SKM-1 treated with dmso at 0.1 percent for 144 hours (cell line): ENCODE measurements at regions not wholly inside any gene's neighbourhood (a gene's known extent, or its start where the extent isn't known, plus 50 kb on each side); places are given as distances from the start of the nearest gene placed in this dataset.

ENCODE experiments used
- DNase-seq: peaks from one replicate; lab custom pipeline; 2025; ENCODE audit not compliant: unreplicated experiment; lab: John Stamatoyannopoulos, UW

DNA sequence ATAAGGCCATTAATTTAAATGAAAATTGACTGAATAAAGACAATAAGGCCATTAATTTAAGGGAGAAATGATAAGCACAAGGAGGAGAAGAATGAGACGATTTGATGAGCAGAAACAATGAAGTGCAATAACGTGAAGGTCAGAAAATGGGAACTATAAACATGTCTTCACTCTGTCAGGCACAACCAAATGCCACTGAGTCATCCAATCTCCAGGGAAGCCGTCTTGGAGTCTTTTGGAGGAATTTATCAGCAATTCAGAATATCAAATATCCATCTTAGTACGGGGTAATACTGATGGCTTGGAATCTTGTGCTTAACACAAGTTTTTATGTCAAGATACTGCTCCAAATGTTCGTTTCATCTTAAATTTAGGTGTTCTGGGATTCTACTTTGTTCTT is 159.9 kb downstream of the CAPZA3 start:
- no peak for DNase-seq

DNA sequence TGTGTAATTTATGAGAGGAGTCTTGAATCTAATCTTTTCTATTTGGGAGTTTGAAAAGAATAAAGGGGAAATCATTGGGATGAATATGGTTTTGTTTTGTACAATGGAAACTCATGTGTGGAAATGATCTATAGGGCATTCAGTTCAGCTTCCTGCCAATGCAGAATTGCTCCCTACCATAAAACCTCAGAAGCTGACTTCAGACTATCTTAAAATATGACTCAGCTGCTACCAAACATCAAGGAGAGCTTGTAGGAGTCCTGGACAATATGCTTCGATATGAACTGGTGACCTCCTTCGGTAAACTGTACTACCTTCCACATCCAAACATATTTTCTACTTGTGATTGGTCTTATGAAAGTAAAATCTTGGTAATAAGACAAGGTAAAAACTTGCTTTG is 160.6 kb downstream of the CAPZA3 start:
- DNase-seq, result no peak

DNA sequence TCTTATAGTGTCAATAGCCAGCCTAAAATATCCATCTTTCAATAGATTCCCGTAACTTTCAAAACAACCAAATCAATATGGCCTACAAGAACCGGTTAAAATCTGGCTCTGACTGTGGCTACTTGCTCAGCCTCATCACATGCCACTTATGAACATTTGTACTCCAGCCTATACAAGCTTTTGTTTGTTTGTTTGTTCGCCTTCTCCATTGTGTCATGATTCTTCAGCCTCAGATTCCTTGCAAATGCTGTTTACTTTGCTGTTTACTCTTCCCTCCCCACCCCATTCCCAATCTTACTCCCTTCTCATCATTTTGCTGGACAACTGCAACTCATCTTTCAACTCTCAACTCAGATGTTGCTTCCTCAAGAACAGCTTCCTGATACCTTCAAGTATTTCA is 161.2 kb downstream of the CAPZA3 start:
- no peak for DNase-seq

DNA sequence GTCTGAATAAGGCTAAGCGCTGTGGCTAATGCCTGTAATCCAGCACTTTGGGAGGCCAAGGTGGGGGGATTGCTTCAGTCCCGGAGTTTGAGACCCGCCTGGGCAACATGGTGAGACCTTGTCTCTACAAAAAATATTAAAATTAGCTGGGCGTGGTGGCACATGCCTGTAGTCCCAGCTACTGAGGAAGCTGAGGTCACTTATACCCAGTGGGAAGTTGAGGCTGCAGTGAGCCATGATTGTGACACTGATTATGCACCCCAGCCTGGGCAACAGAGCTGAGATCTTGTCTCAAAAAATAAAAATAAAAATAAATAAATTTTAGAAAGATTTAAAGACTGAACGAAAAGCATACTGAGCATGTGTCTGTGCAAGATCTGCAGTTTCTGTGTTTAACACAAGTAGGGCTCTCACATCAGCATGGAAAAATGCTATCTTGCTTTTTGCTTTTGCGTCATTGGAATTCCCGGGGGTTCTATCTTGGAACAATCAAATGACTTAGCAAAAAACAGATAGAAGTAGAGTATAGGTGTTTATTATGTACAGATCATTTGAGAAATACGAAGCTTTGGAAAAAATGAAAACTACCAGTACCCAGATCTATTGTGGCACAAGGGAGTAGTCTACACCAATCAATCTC is 161.9 kb downstream of the CAPZA3 start:
- no peak for DNase-seq

DNA sequence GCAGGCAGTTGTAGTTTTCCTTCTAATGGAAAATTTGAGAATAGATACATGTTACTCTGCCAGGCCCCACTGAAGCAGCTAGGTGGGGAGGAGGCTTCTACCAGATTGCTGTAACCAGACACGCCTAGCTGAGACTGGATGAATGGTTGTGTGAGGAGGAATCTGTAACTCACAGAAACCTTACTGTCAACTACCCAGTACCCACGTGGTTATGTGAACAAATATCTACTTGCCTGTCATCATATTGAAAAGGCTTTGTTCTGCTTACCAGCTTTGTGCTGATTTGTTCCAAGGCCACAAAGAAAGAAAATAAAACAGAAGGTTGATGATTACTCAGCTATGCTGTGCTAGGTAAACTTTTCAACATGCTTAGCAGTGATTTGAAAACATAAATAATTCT is 167.2 kb downstream of the CAPZA3 start:
- no peak for DNase-seq

DNA sequence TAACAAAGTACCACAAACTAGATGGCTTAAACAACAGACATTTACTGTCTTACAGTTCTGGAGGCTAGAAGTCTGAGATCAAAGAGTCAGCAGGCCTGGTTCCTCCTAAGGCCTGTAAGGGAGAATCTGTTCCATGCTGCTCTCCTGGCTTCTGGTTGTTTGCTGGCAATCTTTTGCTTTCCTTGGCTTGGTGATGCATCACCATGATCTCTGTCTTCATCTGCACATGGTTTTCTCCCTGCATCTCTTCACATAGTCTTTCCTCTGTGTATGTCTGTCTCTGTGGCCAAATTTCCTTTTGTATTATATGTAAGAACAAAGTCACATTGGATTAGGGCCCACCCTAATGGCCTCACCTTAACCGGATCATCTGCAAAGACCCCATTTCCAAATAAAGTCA is 168.5 kb downstream of the CAPZA3 start:
- DNase-seq, result no peak

DNA sequence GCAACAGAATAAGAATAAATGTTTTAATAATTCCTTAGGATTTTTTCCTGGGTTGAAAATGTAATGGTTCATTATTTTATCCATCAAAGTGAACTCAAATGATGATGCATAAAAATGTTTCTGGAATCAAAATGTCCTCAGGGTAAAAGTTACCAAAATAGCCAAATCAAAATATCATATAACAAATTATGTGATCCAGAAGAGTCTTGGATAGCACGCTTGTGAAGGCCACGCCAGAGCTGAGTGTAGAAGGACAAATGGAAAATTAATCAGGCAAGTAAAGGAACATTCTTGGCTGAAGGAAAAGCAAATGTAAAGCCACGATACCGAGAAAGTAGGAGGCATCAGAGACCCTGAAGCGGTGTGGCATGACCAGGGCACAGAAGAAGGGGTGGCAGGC is 169.2 kb downstream of the CAPZA3 start:
- DNase-seq, result no peak

DNA sequence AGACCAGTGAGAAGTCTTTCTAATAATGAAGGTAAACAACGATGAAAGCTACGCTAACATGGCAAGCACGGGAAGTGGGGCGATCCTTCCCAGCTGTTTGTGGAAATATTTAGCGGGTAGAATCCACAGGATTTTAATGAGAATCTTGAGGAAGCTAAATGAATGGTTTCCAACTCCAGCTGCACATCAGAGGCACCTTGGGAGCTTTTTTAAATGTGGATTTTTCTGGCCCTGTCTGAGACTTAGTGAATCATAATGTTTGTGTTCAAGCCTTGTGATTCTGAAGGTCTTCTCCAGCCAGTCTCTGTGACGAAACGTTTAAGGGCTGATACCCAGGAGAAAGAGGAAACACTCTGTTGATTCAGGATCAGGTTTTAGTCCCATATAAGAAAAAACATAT is 169.8 kb downstream of the CAPZA3 start:
- DNase-seq, result no peak

DNA sequence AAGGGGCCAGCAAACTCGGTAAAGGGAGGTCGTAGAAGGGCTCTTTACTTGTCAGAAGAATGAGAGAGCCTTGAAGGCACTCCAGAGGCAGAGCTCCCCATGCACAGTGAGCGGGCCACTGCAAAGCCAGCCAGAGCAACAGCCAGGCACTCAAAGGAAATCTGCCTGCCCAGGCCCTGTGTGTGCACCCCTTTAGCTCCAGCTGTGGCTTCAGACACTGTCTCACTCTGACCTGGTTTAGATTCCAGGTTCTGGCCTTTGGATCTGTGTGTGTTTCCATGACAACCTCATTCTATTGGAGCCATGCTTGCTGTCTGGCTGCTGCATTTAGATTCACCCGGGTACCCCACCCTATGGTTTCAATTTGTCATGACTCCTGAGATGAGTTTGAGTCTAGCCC is 170.3 kb downstream of the CAPZA3 start:
- no peak for DNase-seq

DNA sequence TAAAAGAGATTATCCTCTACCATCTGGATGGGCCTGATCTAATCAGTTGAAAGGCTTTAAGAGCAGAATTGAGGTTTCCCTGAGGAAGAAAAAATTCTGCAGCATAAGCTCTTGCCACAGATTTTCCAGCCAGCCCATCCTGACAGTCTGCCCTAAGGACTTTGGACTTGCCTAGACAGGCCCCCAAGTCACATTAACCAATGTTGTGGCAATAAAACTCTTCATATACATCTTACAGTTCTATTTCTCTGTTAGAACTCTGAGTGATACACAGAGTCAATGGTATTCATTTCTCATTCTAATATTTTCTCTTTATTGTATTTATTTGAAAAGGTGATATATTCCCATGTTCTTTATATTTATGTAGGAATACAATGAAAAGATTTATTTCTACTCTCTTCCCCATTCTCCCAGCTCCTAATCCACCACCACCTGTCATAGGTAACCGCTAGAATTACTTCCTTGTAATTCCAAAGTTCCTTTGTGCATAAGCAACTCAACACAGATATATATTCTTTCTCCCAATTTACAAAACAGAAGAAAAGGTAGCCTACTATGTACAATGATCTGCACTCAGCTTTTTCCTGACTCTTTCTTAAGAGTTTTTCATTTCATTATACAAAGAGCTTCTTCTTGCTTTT is 182.1 kb downstream of the CAPZA3 start:
- no peak for DNase-seq

DNA sequence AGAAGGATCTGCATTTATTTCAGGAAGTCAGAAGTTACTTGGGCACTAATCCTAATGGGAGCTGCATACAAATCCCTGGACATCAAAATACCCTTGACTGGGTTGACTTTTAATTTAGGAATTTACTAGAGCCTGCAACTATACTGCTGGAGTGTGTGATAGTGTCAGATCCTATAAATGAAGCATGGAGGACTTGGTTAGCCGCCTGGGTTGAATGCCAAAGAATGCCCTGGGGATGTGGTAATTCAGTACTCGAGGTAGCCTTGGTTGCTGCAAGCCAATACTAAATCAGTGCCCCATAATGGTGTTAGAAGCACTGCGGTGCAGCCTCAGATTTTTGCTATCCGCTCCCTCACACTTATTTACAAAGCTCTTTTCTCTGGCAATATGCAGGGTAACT is 184.9 kb downstream of the CAPZA3 start:
- no peak for DNase-seq

DNA sequence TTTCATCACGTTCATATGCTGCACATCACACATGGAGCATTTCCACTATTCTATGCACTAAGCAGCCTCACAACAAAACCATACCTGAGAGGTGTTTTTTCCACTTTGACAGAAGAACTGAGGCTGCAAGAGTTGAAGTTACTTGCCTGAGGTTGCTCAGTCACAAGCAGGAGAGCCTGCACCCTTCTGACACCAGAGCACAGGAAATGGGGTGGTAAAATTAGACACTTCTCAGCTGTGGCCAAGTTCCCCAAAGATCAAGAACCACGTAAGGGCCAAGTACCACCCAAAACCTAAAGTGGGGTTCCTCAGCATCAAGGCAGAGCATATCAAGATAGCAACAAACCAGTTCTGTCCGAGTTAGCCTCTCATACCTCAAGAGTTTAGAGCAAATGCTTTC is 185.8 kb downstream of the CAPZA3 start:
- no peak for DNase-seq

DNA sequence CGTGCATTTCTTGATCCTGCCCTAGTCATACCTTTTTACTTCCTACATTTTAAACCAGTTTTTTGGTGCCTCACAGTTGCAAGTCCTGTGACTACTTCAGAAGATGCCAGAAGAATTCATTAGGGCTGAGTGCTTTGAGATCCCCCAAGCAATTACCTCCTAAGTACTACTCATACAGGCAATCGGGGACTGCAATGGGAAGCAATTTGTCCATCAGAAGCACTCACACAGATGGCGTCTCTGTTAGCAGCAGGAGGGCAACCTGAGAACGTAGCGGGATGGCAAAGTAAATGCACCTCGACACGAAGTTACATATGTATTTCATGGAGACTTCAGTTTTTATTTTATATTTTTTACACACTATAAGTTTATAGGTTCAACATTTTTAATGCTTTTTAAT is 188.3 kb downstream of the CAPZA3 start:
- DNase-seq, result no peak

DNA sequence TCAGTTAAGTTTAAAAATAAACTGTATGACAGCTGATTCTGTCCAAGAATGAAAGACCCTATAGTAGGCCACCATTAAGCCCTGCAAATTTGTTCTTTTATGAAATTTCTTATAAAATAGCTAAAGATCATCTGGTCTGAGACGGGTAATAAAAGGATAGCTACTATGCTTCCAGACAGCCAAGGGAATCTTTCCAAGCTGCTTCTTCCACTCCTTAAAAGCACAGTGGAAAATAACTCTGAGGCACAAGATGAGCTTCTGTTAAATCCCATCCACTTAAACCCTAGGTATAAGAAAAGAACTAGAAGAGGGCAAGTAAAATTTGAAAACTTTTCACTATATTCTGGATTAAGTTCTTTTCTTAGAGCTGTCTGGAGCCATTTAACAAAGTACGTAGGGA is 194.3 kb downstream of the CAPZA3 start:
- DNase-seq, result no peak

DNA sequence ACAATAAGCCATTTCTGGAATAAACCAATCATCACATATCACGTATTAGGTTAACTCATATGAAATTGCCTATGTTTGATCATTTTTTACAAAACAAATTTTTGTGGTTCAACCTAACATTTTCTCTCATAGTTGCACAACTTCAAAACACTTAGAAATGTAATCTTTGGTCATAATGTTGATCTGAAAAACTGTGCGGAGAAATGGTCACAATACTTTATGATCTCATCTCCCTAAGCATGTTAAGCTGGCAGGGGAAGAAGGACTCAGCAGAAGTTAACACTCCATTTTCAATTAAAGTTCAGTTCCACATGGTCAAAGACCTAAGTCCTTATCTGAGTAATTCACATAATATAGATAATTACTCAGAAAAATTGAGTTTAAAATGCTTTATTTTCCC is 194.8 kb downstream of the CAPZA3 start:
- DNase-seq, result no peak

DNA sequence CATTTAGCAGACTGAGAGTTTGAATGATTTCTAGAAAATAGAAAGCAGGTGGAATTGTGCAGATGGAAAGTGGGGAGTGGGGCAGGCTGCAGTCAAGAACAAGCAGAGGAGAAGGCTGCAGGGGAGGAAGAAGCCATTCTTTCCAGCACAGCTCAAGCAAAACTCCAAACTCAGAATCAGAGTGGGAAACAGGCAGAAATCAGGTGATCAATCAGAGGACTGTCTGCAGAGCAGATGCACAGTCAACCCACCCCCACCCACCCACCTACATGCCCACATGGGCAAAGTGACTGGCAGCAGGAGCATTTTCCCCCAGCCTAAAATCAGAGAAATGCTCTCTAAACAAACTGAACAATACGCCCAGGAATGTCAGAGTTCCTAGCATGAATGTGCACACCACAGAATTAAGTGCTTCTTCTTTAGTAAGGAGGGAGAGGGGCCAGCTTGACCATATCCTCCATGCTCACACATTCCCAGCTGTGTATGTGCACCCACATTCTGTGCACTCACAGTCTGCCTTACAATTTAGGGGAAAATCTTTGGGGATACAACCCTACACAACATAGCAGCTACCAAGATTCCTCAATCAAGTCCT is 194.1 kb upstream of the PLEKHA5 start:
- no peak for DNase-seq

DNA sequence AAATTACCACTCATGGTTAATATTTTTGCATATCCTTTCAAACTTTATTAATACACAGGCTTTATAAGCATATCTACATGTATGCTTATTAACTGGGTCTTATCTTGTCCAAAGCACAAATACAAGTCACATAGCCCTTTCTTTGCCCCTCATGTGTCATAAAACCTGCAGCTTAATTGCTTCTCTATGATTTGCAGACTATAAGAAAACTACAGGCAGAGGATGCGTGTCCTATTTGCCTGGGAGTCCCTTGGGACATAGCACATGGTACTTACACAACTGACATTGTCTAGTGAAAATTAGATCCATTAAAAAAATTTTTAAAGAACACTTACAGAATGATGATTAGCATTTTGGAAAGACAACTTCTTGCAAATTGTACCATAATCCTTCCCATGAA is 190.5 kb upstream of the PLEKHA5 start:
- DNase-seq, result no peak

DNA sequence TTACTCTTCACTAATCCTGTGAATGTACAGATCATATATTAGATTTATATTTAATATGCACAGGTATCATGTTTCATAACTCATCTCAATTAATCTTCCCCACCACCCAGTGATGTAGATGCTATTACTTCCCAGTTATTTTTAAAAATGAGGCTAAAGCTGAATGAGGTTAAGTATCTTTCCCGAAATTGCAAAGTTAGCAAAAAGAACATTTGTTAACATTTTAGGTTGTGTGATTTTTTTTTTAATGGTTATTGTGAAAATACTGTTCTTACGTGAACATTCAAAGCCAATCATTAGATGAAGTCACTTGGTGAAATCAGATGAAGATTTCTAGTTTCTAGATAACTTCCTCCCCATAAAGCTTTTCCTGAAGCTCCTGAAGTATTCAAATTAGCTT is 186.9 kb upstream of the PLEKHA5 start:
- DNase-seq, result no peak

DNA sequence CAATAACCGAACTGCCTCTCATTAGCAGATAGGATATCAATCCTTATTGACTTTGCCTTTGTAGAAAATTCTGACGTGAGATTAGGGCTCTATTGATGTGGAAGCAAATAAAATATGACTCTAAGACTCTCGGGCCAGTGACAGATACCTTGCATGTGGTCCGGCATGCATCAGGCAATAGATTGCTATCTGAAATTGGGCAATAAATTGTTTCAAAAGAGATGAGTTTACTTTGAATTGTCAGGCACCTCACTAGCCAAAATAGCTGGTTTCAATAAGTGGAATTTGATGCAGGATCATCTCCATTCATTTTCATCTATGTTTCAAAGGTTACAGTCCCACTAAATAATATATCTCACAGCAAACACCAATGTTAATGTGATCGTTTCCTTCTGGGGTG is 186.3 kb upstream of the PLEKHA5 start:
- DNase-seq, result no peak

DNA sequence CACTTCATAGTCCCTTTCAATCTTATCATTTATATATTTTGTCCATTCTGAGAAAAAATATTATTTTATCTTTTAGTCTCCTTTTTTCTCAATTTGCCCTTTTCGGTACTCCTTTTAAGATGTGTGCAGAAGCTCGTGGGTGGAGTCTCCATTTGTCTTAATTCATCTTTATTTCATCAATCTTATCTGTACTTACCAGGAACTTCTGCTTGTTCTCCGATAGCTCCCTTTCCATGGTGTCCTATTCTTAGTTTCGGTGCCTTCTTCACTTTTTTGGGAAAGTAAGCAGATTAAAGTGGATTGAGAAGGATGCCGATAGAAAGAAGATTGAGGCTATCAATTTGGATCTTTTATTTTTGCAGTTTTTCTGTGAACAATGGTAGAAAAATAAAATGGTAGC is 183.4 kb upstream of the PLEKHA5 start:
- no peak for DNase-seq

DNA sequence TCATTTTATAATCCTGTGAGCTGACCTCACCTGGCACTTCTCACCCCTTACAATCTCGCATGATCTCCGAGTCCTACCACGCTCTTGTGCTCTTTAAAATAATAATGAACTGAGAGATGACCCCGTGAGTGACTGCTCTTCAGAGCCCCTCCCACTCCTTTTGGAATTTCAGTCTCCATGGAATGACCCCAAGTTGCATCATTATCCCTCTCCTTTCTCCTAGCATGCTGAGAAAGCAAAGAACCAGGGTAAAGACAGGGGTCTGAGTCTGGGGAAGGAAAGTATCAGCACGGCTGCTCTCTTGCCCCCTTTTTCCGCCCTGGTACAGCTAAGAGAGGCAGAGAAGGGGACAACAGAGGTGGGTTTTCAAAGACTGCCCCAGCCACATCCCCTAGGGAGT is 178.3 kb upstream of the PLEKHA5 start:
- DNase-seq, result no peak

DNA sequence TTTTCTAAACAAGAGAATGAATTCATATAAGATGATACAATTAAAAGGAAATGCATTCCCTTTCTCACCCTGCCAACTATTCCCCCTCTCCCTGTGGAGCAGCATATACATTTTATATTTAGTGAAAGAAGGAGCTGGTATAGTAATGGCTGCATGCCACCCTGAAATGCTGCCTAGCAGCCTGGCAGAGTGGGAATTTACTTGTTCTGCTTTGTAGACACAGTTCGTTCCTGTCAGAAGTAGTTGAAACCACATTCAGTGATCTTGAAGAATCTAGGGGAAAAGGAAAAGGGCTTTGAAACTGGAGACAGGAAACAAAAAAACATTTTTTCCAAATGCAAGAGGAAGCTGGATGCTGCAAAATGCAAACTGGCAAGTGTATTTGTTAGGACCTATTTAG is 176.0 kb upstream of the PLEKHA5 start:
- DNase-seq, result no peak

DNA sequence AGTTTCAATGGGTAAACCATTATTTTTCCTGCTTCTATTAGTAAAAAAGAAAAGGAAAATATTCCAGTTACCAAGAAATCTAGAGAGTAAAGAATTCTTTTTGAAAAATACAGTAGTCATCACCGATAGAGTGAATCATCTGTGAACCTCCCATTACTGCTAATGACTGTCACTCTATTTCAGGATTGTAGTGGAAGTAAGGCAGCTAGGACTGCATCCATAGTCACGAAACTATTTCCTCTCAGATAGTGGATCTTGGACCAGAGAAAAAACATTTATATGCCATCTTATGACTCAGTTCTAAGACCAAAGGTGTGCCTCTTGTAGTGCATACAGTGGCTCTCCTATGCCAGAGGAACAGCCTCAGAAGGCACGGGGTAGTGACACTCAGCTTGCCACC is 173.9 kb upstream of the PLEKHA5 start:
- DNase-seq, result no peak
